HT1080 (cell line): ENCODE measurements at regions not wholly inside any gene's neighbourhood (a gene's known extent, or its start where the extent isn't known, plus 50 kb on each side); places are given as distances from the start of the nearest gene placed in this dataset.
A peak's percentile ranks its signal among the peaks of the same experiment; 100 is the strongest.
"Not testable (repeated sequence)": the region's sequence is repeated elsewhere in the genome, so short reads cannot be mapped to it uniquely, and the experiment has no call there.

Experiments
- DNase-seq: peaks from one replicate; pipeline ENCODE4 v3.0.0-alpha.2; 2015; ENCODE audit warnings: low read depth

DNA sequence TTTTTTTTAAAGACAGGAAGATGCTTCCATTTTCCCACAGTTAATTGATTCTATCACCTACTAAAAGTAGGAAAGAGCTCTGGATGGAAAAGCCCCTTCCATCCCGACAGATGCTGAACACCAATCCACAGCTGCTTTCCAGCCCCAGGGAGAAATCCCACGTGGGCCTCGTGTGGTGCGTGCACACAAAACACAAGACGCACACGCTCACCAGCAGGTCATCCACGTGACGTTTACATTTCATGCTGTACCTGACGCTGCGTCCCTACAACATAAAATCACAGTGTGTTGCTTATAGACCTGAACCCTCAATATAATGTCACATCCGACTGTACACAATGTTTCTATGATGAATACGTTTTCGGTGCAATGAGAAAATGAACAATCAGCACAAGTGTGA, 50.2 kb upstream of the DACT2 start:
- DNase-seq, result no peak

DNA sequence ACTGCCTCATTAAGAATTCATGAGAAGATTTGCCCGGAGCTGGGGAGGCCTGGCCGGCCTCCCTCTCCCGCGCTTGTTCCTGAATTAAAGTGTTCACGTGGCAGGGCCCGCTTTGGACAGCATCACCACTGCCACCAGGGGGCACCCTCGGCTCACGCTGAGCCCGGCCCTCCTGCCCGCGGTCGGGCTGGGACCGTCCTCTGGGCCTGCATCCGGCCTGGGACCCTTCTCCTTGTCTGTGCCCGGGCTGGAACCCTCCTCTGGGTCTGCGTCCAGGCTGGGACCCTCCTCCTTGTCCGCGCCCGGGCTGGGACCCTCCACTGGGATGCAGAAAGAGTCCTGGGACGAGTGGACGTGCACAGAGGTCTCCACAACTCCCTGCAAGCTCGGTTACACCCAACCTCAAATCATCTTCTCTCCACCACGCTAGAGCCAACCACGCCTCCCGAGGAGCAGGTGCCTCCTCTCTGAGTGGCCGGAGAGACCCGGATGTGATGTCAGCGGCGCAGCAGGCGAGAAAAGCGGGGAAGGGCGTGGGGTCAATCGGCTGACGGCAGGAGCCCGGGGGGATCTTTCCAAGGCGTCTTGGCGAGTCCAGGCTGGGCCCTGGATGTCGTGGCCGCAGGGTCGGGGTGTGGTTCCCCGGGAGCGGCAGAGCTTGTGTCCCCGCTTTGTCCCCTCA, 50.9 kb upstream of the DACT2 start:
- DNase-seq, result peak; percentile 35

DNA sequence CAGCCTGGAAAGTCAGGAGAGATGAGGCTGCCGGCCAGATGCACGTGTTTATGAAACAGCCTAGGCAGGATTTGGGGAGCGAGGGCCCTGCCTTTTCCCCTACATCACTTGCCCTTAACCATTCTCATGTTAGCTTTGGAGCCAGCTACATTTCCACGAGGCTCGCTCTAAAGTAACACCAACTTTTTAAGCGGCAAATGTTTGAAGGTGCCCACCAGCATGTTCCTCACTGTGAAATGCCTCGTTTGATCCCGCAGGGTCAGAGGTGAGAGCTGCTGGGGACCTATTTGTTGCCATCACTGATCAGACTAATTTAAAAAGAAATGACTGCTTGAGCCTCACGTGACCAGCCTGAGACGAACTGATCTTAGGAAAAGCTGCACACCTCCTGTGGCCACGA, 51.6 kb upstream of the DACT2 start:
- DNase-seq, result no peak

DNA sequence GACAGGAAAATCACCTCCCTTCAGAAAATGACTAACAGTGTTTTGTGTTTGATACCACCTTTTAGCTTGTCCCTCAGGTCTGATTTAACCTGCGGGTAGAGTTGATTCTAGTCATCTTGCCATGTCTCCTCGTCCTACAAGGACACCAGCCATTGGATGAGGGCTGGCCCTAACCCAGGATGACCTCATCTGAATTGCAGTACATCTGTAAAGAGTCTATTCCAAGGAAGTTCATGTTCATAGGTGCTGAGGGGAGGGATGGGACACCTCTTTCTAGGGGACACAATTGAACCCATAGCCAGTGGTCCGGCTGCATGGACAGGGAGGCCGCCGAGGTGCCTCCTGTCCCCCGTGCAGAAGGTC, 52.0 kb upstream of the DACT2 start:
- DNase-seq, result no peak

DNA sequence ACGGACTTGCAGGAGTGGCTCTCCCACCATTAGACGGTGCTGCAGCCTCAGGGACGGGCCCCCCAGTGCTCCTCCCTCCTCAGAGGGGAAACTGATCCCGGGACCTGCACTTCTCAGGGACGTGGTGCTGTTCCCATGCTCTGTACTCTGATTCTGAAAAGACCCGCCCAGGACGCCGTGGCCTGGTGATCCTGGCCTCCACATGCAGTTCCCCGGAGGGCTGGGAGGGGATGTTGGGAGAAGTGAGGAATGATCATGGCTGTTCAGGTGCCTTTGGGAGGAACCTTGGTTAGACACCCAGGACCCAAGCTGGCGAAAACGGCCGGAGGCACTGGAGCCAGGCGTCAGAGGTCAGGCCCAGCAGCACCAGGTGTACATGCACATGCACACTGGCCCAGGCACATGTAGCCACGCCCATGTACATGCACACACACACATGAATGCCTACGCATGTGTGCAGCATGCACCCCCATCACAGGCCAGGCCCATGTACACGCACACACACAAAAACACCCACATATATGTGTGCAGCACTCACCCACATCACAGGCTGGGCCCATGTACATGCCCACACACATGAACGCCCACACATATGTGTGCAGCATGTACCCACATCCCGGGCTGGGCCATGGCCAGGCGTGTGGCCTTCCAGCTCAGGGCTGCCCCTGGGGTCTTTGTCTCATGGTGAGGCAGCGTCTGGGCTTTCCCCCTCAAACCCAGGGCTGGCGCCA, 52.6 kb upstream of the DACT2 start:
- no peak for DNase-seq

DNA sequence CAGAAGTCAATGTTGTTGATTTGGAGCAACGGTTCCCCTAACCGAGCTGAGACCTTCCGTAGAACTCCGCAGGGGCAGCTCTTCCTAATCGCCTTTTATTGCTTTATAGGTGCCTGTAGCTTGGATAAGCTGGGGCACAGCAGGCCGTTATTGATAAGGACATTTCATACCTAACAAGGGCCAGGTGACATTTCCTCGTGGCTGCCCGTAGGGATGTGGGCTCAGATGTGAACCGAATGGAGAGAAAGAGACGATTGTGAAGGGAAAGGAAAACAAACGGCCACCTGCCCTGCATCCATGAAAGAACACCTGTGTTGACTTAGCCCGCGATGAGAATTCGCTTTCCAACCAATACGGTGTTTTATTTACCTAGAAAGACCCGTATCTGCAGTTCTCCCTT, 53.3 kb upstream of the DACT2 start:
- DNase-seq, result no peak

DNA sequence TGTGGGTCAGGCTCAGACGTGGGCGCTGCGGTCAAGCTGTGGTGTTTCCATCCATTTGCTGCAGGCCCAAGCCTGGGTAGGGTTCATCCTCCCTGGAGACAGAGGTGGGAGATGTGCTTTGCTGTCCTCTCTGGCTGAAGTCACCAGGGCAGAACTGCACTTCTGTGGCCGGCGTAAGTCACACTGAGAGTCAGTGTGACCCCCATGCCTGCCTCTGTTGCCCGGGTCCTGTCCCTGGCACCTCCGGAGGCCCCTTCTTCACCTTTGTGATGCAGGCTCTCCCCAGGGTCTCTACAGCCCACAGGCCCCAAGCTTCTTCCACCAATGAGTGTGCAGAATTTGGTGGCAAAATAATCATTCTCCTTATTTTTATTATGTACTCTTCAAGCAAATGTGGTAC, 53.8 kb upstream of the DACT2 start:
- no peak for DNase-seq

DNA sequence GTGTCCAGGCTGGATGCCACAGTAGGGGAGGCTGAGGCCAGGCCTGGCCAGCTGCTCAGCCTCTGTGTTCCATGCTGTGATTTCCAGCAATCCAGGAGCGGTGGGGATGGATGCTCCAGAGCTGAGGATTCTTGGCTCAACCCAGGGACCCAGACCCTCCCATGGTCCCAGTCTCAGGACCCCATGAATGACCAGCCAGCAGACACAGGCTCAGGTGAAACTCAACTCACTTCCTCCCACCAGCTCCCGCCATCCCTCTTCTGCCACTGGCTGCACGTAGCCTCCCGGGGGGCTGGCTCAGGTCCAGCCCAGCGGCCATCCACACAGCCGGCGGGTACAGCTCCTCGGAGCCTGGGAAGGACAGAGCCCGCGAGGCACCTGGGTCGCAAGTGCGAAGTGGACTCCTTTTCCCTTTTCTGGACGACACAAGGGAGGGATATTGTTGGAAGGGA, 54.5 kb upstream of the DACT2 start:
- DNase-seq, result no peak

DNA sequence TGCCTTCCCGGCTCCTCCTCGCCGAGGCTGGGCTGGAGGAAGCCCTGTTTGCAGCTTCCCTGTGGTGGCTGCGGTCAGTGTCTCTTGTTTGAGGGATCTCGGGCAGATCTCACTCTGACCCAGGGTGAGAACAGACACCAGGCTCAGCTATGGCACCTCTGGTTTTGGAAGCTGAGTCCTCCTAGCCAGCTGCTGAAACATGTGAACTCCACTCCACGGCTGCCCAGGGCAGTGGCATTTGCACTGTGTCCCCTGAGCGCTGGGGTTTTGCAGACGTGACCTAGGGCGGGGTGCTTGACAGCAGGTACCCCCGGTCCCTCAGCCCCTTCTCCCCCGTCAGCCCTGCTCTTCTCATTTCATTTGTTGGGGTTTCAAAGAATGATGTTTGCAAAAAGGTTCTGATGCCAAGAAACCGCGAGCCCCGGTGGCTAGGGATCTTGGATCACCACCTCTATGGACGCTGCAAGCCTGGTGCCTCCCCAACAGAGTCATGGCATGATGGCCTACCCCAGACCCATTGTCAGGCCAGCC, 55.0 kb upstream of the DACT2 start:
- DNase-seq, result no peak

DNA sequence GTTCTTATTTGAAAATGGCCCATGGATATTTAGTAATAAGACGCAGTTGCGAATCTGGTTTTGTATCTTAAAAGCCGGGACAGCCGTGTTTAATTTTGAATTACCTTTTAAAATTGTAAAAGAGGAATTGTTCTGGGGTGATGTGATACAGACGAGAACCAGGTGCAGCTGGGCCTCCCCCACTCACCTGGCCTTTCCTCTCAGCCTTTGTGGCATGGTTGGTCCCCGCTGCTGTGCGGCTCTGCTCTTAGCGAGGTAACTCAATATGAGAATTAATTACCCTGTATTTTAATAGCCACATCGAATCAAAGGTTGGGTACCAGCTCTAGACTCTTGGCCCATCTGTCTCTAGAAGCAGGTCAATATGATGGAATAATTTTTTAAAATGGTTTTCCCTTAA, 56.5 kb upstream of the DACT2 start:
- DNase-seq, result no peak

DNA sequence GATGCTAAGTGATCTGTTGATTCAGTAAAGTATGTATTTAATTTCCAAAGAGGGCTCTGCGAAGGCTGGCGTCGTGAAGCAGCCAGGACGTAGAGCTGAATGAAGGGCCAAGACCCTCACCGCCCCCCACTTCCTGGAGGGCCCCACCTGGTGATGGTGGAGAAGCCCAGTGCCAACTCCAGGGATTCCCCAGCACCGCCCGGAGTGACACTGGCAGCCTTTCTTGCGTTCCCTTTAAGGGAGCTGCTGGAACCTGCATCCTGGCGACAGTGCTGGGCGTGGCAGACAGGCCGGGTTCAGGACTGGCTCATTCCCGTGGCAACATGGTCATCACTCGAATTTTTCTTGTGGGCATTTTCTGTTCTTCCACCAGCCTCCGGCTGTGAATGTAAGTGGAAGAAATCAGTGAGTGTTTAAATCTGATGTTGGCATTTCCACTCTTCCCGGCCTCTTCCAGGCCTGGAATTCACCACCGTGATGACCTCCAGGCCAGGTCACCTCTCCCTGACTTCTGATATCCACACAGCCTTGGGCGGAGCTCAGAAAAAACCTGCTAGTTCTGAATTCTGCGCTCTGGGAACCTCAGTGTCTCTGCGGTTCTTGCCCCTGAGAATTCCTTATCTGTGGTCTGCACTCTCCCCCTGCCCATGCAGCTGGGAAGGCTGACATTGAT, 57.4 kb upstream of the DACT2 start:
- no peak for DNase-seq

DNA sequence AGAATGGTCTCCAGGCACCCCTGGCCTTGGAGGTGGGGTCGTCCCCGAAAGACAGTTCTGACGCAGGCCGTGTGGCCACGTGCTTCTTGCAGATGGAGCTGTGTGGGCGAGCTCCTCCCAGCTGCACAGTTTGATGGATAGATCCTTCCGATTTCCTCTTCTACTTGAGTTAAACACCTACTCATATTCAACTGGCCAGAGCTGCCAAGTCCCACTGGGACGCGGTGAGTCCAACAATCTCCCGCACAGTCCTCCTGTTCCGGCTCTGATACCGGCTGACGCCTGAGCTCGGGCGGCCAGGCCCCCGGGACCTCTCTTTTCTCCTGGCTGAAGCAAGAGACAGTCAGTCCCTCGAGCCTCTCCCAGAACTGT, 57.9 kb upstream of the DACT2 start:
- DNase-seq, result no peak

DNA sequence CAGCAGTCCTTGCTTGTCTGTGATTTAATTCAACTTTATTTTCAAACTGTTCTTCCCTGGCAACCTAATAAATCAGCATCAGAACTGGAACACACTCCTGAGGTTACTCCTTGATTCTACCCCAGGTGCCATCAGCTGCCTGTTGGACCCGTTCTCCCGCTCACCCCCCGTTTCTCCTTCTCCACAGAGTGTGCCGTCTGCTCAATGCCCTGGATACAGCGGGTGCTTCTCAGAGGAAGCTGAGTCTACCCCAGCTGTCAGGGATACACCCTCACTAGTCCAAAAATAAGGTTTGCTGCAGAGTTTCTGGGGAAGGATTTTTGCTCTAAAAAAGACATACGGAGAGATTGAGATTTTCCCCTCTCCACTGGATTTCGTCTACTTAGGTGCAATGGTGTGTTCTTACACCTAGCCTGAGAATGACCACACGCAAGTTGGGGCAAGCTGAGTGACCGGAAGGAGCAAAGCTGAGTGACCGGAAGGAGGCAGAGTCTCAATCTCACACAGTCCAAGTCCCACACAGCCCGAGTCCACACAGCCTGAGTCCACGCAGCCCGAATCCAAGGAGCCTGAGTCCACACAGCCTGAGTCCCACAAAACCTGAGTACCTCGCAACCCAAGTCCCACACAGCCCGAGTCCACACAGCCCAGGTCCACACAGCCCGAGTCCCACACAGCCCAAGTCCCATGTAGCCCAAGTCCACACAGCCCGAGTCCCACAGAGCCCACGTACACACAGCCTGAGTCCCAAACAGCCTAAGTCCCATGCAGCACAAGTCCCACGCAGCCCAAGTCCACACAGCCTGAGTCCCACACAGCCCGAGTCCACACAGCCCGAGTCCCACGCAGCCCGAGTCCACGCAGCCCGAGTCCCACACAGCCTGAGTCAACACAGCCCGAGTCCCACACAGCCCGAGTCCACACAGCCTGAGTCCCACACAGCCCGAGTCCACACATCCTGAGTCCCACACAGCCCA, 58.6 kb upstream of the DACT2 start:
- DNase-seq, result no peak

DNA sequence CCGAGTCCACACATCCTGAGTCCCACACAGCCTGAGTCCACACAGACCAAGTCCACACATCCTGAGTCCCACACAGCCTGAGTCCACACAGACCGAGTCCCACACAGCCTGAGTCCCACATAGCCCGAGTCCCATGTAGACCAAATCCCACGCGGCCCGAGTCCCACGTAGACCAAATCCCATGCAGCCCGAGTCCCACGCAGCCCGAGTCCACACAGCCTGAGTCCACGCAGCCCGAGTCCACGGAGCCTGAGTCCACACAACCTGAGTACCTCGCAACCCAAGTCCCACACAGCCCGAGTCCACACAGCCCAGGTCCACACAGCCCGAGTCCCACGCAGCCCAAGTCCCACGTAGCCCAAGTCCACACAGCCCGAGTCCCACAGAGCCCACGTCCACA, 60.0 kb upstream of the DACT2 start:
- DNase-seq, result not testable (repeated sequence)

DNA sequence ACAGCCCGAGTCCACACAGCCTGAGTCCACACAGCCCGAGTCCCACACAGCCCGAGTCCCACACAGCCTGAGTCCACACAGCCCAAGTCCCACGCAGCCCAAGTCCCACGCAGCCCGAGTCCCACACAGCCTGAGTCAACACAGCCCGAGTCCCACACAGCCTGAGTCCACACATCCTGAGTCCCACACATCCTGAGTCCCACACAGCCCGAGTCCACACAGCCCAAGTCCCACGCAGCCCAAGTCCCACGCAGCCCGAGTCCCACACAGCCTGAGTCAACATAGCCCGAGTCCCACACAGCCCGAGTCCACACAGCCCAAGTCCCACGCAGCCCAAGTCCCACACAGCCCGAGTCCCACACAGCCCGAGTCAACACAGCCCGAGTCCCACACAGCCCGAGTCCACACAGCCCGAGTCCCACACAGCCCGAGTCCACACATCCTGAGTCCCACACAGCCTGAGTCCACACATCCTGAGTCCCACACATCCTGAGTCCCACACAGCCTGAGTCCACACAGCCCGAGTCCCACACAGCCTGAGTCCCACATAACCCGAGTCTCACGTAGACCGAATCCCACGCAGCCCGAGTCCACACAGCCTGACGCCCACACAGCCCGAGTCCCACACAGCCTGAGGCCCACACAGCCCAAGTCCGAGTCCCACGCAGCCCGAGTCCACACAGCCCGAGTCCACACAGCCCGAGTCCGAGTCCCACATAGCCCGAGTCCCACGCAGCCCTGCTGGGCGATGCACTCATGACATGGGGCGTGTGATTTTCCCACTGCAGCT, 60.6 kb upstream of the SMOC2 start:
- not testable (repeated sequence) for DNase-seq

DNA sequence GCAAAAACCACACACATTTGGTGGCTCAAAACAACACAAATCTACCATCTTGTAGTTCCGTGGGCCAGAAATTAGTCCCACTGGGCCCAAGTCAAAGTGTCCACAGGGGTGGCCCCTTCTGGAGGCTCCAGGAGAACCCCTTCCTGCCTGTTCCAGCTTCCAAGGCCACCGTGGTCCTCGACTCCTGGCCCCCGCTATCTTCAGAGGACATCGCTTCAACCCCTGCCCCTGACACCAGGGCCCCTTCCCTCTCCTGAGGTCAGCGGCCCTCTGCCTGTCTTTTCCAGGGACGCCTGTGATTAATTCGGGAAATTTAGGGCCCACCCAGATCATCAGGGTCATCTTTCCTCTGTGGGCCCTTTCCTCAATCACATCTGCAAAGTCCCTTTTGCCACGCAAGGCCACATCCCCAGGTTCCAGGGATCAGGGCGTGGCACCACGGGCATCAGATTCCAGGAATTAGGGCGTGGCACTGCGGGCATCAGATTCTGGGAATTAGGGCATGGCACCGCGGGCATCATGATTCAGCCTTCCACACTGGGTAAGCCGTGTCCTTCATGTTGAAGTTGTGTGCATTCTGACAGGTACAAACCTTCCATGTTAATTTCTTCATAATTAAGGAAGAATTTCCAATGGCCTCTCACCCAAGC, 59.9 kb upstream of the SMOC2 start:
- DNase-seq, result no peak

DNA sequence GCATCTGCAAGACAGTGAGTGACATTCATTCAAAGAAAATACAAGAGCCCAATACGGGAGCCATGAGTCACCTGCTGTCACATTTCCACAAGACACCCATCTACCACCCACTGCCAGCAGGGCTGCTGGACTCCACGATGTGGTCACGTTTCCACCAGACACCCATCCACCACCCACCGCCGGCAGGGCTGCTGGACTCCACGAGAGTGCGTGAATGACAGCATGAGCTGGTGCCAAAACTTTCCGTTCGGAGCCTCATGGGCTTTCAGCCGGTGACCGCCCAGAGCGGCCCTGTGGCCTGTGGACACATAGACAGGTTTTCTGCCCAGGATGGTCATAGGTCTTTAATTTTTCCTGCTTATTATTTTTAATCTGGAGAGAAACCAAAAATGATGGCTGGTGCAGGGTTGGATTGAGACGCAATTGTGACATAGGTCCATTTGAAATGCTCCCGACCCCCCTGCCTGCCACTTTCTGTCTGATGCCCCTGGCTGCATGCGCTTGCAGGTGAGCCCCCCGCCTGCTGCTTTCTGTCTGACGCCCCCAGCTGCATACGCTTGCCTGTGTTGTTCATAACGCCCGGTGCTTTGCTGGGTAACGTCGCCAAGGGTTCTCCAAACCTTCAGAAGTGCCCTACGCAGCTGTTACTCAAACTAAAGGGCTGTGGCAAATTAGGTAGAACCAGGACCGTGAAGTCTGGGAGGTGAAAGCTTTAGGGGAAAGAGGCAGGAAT, 59.1 kb upstream of the SMOC2 start:
- no peak for DNase-seq

DNA sequence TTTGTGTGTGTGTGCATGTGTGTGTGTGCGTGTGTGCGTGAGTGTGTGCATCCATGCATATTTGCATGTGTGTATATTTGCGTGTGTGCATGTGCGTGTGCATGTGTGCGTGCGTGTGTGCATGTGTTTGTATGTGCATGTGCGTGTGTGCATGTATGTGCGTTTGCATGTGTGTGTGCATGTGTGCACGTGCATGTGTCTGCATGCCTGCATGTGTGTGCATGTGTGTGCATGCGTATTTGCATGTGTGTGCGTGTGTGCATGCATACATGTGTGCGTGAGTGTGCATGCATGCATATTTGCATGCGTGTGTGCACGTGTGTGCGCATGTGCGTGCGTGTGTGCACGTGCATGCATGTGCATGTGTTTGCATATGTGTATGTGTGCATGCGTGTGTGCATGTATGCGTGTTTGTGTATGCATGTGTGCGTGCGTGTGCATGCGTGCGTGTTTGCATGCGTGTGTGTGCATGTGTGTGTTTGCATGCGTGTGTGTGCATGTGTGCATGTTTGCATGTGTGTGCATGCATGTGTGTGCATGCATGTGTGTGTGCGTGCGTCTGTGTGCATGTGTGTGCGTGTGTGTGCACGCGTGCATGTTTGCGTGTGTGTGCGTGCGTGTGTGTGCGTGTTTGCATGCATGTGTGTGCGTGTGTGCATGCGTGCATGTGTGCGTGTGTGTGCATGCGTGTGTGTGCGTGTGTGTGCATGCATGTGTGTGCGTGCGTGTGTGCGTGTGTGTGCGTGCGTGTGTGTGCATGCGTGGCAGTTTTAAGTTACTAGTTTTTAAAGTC, 57.7 kb upstream of the SMOC2 start:
- no peak for DNase-seq
